ENCODE measurements at regions not wholly inside any gene's neighbourhood (a gene's known extent, or its start where the extent isn't known, plus 50 kb on each side); places are given as distances from the start of the nearest gene placed in this dataset.
"Not testable (repeated sequence)": the region's sequence is repeated elsewhere in the genome, so short reads cannot be mapped to it uniquely, and the experiment has no call there.

DNA sequence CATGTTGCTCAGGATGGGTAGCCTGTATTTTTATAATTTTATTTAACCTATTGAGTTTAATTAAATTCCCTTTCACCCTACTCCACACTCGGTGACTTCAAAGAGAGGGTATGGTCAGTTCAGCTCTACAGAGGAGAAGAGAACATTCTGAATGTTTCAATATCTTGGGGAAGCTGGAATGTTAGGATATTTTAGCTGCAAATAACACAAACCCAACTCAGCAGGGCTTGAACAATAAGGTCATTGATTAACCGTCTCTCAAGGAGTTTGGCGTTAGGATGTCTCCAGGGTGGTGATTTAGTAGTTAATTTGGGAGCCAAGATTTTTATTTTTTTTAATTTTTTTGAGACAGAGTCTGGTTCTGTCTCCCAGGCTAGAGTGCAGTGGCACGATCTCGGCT lies 143.6 kb upstream of the SALL4 start:
- Histone ChIP-seq H3K4me1 (ENCODE audit: control insufficient read depth in 4 of 4, insufficient read depth in 4 of 4, low read length in 3 of 4) (no peaks in the 10 kb centered on the region), H3K9me3 (ENCODE audit: control insufficient read depth in 4 of 4, low read length in 3 of 4) (no peaks in the 10 kb centered on the region), H3K9ac (ENCODE audit: low read depth in 1 of 2, low read length in 2 of 2) (no peak overlapping the region), H3K36me3 (ENCODE audit: control insufficient read depth in 4 of 4, insufficient read depth in 3 of 4, low read depth in 1 of 4, low read length in 3 of 4) (no peaks in the 10 kb centered on the region), H3K4me3 (ENCODE audit: low read depth in 1 of 3, low read length in 3 of 3) (no peak overlapping the region), H3K27me3 (ENCODE audit: control insufficient read depth in 4 of 4, insufficient read depth in 4 of 4, low read length in 3 of 4) (no peaks in the 10 kb centered on the region), H3K27ac (ENCODE audit: low read depth in 1 of 2, low read length in 2 of 2) (no peak overlapping the region)
- 95% methylated on average over 5 of the region's 5 CpGs for WGBS
- DNase-seq (ENCODE audit: low spot score): no peak
- TF ChIP-seq HNF4G (IDR thresholded peaks at IDR 0.05): no peak
- TF ChIP-seq, protein P1, sequence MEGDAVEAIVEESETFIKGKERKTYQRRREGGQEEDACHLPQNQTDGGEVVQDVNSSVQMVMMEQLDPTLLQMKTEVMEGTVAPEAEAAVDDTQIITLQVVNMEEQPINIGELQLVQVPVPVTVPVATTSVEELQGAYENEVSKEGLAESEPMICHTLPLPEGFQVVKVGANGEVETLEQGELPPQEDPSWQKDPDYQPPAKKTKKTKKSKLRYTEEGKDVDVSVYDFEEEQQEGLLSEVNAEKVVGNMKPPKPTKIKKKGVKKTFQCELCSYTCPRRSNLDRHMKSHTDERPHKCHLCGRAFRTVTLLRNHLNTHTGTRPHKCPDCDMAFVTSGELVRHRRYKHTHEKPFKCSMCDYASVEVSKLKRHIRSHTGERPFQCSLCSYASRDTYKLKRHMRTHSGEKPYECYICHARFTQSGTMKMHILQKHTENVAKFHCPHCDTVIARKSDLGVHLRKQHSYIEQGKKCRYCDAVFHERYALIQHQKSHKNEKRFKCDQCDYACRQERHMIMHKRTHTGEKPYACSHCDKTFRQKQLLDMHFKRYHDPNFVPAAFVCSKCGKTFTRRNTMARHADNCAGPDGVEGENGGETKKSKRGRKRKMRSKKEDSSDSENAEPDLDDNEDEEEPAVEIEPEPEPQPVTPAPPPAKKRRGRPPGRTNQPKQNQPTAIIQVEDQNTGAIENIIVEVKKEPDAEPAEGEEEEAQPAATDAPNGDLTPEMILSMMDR (IDR thresholded peaks at IDR 0.05; ENCODE audit: low read depth, low read length, missing input control): no peak
- TF ChIP-seq, protein P2, sequence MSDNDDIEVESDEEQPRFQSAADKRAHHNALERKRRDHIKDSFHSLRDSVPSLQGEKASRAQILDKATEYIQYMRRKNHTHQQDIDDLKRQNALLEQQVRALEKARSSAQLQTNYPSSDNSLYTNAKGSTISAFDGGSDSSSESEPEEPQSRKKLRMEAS (IDR thresholded peaks at IDR 0.05): no peak
- no peak for TF ChIP-seq YY1 (IDR thresholded peaks at IDR 0.05)
- no peak for TF ChIP-seq FOXA1 (IDR thresholded peaks at IDR 0.05)
- TF ChIP-seq, protein P3, sequence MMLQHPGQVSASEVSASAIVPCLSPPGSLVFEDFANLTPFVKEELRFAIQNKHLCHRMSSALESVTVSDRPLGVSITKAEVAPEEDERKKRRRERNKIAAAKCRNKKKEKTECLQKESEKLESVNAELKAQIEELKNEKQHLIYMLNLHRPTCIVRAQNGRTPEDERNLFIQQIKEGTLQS (IDR thresholded peaks at IDR 0.05): no peak

DNA sequence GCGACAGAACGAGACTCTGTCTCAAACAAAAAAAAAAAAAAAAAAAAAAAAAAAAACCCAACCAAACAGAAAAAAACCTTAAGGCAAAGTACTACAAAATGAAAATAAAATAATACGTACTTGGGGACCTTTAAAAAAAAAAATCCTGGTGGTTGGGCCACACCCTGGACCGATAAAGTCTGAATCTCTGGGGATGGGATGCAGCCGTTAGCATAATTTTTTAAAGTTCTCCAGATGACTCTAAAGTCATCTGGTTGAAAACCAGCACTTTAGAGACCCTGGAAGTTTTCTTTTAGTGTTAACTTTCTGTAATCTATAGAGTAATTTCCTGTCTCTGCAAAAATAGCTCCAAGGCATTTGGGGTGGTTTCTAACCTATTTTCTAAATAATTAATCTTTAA lies 142.9 kb upstream of the SALL4 start:
- H3K4me3 ChIP-seq (ENCODE audit: low read depth in 1 of 3, low read length in 3 of 3): no peak overlapping the region
- TF ChIP-seq TAF1 (conservative IDR thresholded peaks at IDR 0.05) (no peak), HNF4G (IDR thresholded peaks at IDR 0.05) (no peak)
- no peaks in the 10 kb centered on the region for H3K9me3 ChIP-seq (ENCODE audit: control insufficient read depth in 4 of 4, low read length in 3 of 4)
- no peak overlapping the region for H3K9ac ChIP-seq (ENCODE audit: low read depth in 1 of 2, low read length in 2 of 2)
- no peaks in the 10 kb centered on the region for H3K36me3 ChIP-seq (ENCODE audit: control insufficient read depth in 4 of 4, insufficient read depth in 3 of 4, low read depth in 1 of 4, low read length in 3 of 4)
- no peak for DNase-seq (ENCODE audit: low spot score)
- no peak overlapping the region for H3K27ac ChIP-seq (ENCODE audit: low read depth in 1 of 2, low read length in 2 of 2)
- no peaks in the 10 kb centered on the region for H3K27me3 ChIP-seq (ENCODE audit: control insufficient read depth in 4 of 4, insufficient read depth in 4 of 4, low read length in 3 of 4)
- H3K4me1 ChIP-seq (ENCODE audit: control insufficient read depth in 4 of 4, insufficient read depth in 4 of 4, low read length in 3 of 4): no peaks in the 10 kb centered on the region
- WGBS: 87% methylated on average over 5 of the region's 5 CpGs

DNA sequence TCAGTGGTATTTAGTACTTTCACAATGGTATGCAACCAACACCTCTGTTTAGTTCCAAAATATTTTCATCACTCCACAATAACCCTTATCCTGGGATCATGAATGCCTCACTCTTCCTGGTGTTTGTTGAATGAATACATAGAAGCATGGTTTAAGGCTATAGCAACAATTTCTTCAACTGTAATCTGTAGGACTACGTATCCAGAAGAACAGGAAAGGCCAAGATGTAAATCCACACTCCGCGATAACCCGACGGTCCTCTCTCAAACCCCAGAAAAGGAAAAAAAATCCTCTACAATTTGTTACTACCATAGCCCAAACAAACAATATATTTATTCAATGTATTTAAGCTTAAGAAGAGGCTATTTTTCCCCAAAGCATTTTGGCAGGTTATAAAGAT lies 141.4 kb upstream of the SALL4 start:
- TF ChIP-seq, protein P1 (IDR thresholded peaks at IDR 0.05; ENCODE audit: low read depth, low read length, missing input control): no peak
- TF ChIP-seq, protein P2 (IDR thresholded peaks at IDR 0.05): no peak
- no peak for TF ChIP-seq EGR1 (IDR thresholded peaks at IDR 0.05; ENCODE audit: low read depth in 2 of 2)
- no peak for TF ChIP-seq NR2F2 (IDR thresholded peaks at IDR 0.05)
- no peak for TF ChIP-seq TAF1 (conservative IDR thresholded peaks at IDR 0.05)
- no peak for TF ChIP-seq FOXA2 (IDR thresholded peaks at IDR 0.05)
- no peak for TF ChIP-seq JUND (IDR thresholded peaks at IDR 0.05)
- TF ChIP-seq HNF4A (conservative IDR thresholded peaks at IDR 0.05): no peak
- TF ChIP-seq SP1 (IDR thresholded peaks at IDR 0.05): no peak
- DNase-seq (ENCODE audit: low spot score): no peak
- no peaks in the 10 kb centered on the region for H3K27me3 ChIP-seq (ENCODE audit: control insufficient read depth in 4 of 4, insufficient read depth in 4 of 4, low read length in 3 of 4)
- no peak overlapping the region for H3K4me3 ChIP-seq (ENCODE audit: low read depth in 1 of 3, low read length in 3 of 3)
- no peaks in the 10 kb centered on the region for H3K4me1 ChIP-seq (ENCODE audit: control insufficient read depth in 4 of 4, insufficient read depth in 4 of 4, low read length in 3 of 4)
- H3K9me3 ChIP-seq (ENCODE audit: control insufficient read depth in 4 of 4, low read length in 3 of 4): no peaks in the 10 kb centered on the region
- H3K9ac ChIP-seq (ENCODE audit: low read depth in 1 of 2, low read length in 2 of 2): no peak overlapping the region
- H3K36me3 ChIP-seq (ENCODE audit: control insufficient read depth in 4 of 4, insufficient read depth in 3 of 4, low read depth in 1 of 4, low read length in 3 of 4): no peaks in the 10 kb centered on the region
- no peak overlapping the region for H3K27ac ChIP-seq (ENCODE audit: low read depth in 1 of 2, low read length in 2 of 2)
- 98% methylated on average over 5 of the region's 5 CpGs for WGBS

DNA sequence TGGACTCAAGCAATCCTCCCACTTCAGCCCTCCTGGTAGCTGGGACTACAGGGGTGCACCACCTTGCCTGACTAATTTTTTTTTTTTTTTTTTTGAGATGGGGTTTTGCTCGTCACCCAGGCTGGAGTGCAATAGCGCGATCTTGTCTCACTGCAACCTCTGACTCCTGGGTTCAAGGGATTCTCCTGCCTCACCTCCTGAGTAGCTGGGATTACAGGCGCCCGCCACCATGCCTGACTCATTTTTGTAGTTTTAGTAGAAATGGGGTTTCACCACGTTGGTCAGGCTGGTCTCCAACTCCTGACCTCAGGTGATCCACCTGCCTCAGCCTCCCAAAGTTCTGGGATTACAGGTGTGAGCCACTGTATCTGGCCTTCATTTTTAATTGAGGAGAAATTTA lies 141.0 kb upstream of the SALL4 start:
- DNase-seq (ENCODE audit: low spot score); H3K4me1 ChIP-seq (ENCODE audit: control insufficient read depth in 4 of 4, insufficient read depth in 4 of 4, low read length in 3 of 4); H3K4me3 ChIP-seq (ENCODE audit: low read depth in 1 of 3, low read length in 3 of 3); H3K27ac ChIP-seq (ENCODE audit: low read depth in 1 of 2, low read length in 2 of 2); H3K9me3 ChIP-seq (ENCODE audit: control insufficient read depth in 4 of 4, low read length in 3 of 4); H3K9ac ChIP-seq (ENCODE audit: low read depth in 1 of 2, low read length in 2 of 2); H3K36me3 ChIP-seq (ENCODE audit: control insufficient read depth in 4 of 4, insufficient read depth in 3 of 4, low read depth in 1 of 4, low read length in 3 of 4); H3K27me3 ChIP-seq (ENCODE audit: control insufficient read depth in 4 of 4, insufficient read depth in 4 of 4, low read length in 3 of 4): not testable (repeated sequence)
- 91% methylated on average over 6 of the region's 6 CpGs for WGBS

Measured in liver (tissue), 8 donors.